ENCODE measurements at regions not wholly inside any gene's neighbourhood (a gene's known extent, or its start where the extent isn't known, plus 50 kb on each side); places are given as distances from the start of the nearest gene placed in this dataset.

DNA sequence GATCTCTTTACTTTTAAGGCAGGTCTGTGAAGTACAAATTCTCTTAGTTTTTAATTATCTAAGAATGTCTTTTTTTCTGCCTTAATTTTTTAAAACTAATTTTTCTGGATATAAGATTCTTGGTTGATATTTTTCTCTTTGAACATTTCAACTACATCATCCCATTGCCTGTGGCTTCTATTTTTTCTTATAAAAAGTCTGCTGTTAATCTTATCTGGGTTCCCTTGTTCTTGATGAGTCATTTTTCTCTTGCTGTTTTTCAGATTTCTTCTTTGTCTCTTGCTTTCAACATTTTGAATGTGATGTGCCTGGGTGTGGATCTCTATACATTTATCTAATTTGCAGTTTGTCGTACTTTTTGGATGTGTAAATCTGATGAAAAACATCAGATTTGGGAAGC, 525.2 kb upstream of the PBX1 start:
- no peaks in the 10 kb centered on the region for H3K36me3 ChIP-seq
- intact Hi-C loops (cut with DNase I; ENCODE audit: low total_unique reads) = loop anchor here (2.0 kb wide), 1 partner anchor 41 kb away; no protein-coding TSS in a partner anchor

DNA sequence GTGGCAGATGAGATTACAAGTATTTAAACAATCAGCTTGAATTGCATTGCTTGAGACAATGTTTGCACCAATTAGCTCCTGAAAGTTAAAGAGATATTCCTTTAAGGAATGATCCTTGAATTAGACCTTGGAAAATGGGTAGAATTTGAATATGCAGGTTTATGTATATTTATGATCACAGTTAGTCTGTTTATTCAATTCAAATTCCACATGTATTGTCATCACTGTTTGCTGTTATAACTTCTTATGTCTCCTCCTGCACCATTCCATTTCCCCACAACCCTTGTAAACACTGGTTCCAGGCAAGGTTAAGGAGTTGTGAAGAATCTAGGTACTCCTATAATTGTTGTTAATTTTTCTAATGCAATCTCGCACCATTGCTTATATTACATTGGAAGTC, 518.2 kb upstream of the PBX1 start:
- Histone ChIP-seq H3K4me3 (no peak overlapping the region), H3K27me3 (no peaks in the 10 kb centered on the region), H3K9me3 (no peaks in the 10 kb centered on the region), H3K36me3 (no peaks in the 10 kb centered on the region), H3K27ac (no peak overlapping the region), H3K4me1 (no peaks in the 10 kb centered on the region)
- TF ChIP-seq POLR2AphosphoS5 (IDR thresholded peaks at IDR 0.05) (no peak), POLR2A (IDR thresholded peaks at IDR 0.05) (no peak)
- TF ChIP-seq, protein P1, sequence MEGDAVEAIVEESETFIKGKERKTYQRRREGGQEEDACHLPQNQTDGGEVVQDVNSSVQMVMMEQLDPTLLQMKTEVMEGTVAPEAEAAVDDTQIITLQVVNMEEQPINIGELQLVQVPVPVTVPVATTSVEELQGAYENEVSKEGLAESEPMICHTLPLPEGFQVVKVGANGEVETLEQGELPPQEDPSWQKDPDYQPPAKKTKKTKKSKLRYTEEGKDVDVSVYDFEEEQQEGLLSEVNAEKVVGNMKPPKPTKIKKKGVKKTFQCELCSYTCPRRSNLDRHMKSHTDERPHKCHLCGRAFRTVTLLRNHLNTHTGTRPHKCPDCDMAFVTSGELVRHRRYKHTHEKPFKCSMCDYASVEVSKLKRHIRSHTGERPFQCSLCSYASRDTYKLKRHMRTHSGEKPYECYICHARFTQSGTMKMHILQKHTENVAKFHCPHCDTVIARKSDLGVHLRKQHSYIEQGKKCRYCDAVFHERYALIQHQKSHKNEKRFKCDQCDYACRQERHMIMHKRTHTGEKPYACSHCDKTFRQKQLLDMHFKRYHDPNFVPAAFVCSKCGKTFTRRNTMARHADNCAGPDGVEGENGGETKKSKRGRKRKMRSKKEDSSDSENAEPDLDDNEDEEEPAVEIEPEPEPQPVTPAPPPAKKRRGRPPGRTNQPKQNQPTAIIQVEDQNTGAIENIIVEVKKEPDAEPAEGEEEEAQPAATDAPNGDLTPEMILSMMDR (IDR thresholded peaks at IDR 0.05) = no peak
- intact Hi-C loops (cut with DNase I; ENCODE audit: low total_unique reads) = no loop called here
- no peak for DNase-seq (ENCODE audit: low spot score in 2 of 2)

More for the DNA sequence above, 525.2 kb upstream of the PBX1 start:
- Histone ChIP-seq H3K4me1 (no peaks in the 10 kb centered on the region), H3K9me3 (peaks cover 7 to 22% of the 10 kb centered on the region in 2 donors), H3K27me3 (no peaks in the 10 kb centered on the region), H3K27ac (no peak overlapping the region), H3K4me3 (no peak overlapping the region)
- no peak for TF ChIP-seq POLR2A (IDR thresholded peaks at IDR 0.05)
- TF ChIP-seq, protein P1 (IDR thresholded peaks at IDR 0.05) = no peak
- no peak for TF ChIP-seq POLR2AphosphoS5 (IDR thresholded peaks at IDR 0.05)
- no peak for DNase-seq (ENCODE audit: low spot score in 2 of 2)

- no peaks in the 10 kb centered on the region for H3K27me3 ChIP-seq
- intact Hi-C loops (cut with DNase I; ENCODE audit: low total_unique reads) = no loop called here
- H3K27ac ChIP-seq = no peak overlapping the region
- TF ChIP-seq POLR2AphosphoS5 (IDR thresholded peaks at IDR 0.05) (no peak), POLR2A (IDR thresholded peaks at IDR 0.05) (no peak)
- TF ChIP-seq, protein P1 (IDR thresholded peaks at IDR 0.05) = no peak
- no peak for DNase-seq (ENCODE audit: low spot score in 2 of 2)
- no peaks in the 10 kb centered on the region for H3K9me3 ChIP-seq
- H3K36me3 ChIP-seq = no peaks in the 10 kb centered on the region
- no peaks in the 10 kb centered on the region for H3K4me1 ChIP-seq
- H3K4me3 ChIP-seq = no peak overlapping the region
Observed at GRCh38 chr1:164051782-164052181, 507.2 kb upstream of the PBX1 start.

DNA sequence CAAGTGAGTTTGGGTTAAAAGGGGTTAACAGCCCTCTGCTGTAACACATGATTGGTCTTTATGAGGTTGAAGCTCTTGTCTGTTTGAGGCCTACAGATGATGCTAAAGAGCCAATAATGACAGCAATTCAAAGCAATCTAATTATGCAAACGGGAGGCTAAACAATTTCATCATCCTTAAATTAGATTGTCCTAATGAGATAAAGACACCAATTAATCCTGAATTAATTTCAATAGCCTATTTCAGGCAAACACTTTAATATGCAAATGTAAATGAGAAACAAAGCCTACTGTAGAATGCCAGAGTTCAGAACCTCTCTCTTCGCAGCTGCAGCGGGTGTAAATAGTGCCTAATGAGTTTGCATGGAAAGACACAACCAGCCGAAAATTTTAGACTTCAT, 504.7 kb upstream of the PBX1 start:
- intact Hi-C loops (cut with DNase I; ENCODE audit: low total_unique reads) = no loop called here
- Histone ChIP-seq H3K9me3 (no peaks in the 10 kb centered on the region), H3K4me1 (no peaks in the 10 kb centered on the region), H3K36me3 (no peaks in the 10 kb centered on the region), H3K4me3 (no peak overlapping the region), H3K27ac (no peak overlapping the region), H3K27me3 (no peaks in the 10 kb centered on the region)
- DNase-seq (ENCODE audit: low spot score in 2 of 2) = no peak
- TF ChIP-seq POLR2A (IDR thresholded peaks at IDR 0.05) (no peak), POLR2AphosphoS5 (IDR thresholded peaks at IDR 0.05) (no peak)
- TF ChIP-seq, protein P1 (IDR thresholded peaks at IDR 0.05) = no peak

DNA sequence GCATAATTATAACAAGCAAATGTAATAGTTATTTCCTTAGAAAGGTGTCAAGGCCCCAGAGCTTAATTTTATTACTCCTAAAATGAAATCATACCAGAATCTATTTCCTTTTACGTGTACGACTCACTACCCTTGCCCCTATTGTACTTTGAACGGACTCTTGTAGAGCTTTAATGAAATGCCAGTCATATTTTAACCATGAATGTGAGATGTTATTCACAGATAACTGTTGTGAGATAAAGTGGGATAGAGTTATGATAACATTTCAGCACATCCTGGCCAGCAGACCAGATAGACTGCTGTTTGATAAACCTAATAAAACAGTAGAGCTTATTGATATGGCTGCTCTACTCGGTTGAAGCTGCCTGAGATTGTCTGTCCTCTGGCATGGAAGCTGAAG, 500.8 kb upstream of the PBX1 start:
- DNase-seq (ENCODE audit: low spot score in 2 of 2) = no peak
- Histone ChIP-seq H3K36me3 (no peaks in the 10 kb centered on the region), H3K9me3 (no peaks in the 10 kb centered on the region), H3K27me3 (no peaks in the 10 kb centered on the region), H3K4me1 (no peaks in the 10 kb centered on the region), H3K27ac (no peak overlapping the region), H3K4me3 (no peak overlapping the region)
- TF ChIP-seq, protein P1 (IDR thresholded peaks at IDR 0.05) = no peak
- TF ChIP-seq POLR2AphosphoS5 (IDR thresholded peaks at IDR 0.05) (no peak), POLR2A (IDR thresholded peaks at IDR 0.05) (no peak)
- intact Hi-C loops (cut with DNase I; ENCODE audit: low total_unique reads) = loop anchor here (5.0 kb wide), 1 partner anchor 419 kb away; no protein-coding TSS in a partner anchor
